Motor neuron (in vitro differentiated cells): ENCODE measurements at regions not wholly inside any gene's neighbourhood (a gene's known extent, or its start where the extent isn't known, plus 50 kb on each side); places are given as distances from the start of the nearest gene placed in this dataset.

Source experiments
- ATAC-seq, 8 experiments: fragments of 200-7000 bp; cut with Tn5 transposase; replicated peaks in 6 of 8; 2 replicates each; pipeline ENCODE4 v1.8.0; 2021; ENCODE audit warnings: mild to moderate bottlenecking in 8 of 8, moderate library complexity in 8 of 8
- H3K27ac ChIP-seq, 2 donors: fragments of 250-450 bp; sonication (Bioruptor Pico); 2 replicates each; pipeline ENCODE4 v1.9.0; 2021; ENCODE audit warnings: antibody characterized with exemption in 2 of 2, mild to moderate bottlenecking in 2 of 2, moderate library complexity in 1 of 2
- H3K4me1 ChIP-seq, 2 donors: fragments of 250-450 bp; sonication (Bioruptor Pico); replicated peaks in 1 of 2; 2 replicates each; pipeline ENCODE4 v1.6.1; 2021; ENCODE audit warnings: antibody characterized with exemption in 2 of 2, mild to moderate bottlenecking in 2 of 2, moderate library complexity in 1 of 2
- H3K4me3 ChIP-seq, 5 donors: fragments of 250-450 bp; sonication (Bioruptor Pico); 2 replicates each; pipeline ENCODE4 v1.9.0; 2021; ENCODE audit warnings: antibody characterized with exemption in 5 of 5, mild to moderate bottlenecking in 5 of 5, moderate library complexity in 4 of 5
- WGBS, 10 experiments: fragments of 450-650 bp; shearing (Covaris generic); methylation state at CpG; one replicate each; pipeline ENCODE4 v1.0.0; 2022; 5-methylcytosine and 5-hydroxymethylcytosine counted together
- in situ Hi-C, 9 experiments: fragments of 400-800 bp; cut with MboI; loops; one replicate each; pipeline ENCODE4 v1.15.0; 2021; ENCODE audit warnings: low sequenced_read_pairs in 9 of 9, low pct_unique_long_range_greater_than_20kb in 2 of 9; ENCODE audit not compliant: unreplicated experiment in 9 of 9

GRCh38 chr12:83796531-83796930 lies 1109.8 kb downstream of the TMTC2 start:
- 21 to 83% (median 71%) methylated on average over 1 to 3 of the region's 3 CpGs; no CpG with 5 or more reads in 2 of the 10 experiments for WGBS, 10 experiments
- Histone ChIP-seq H3K4me1 (no peaks in the 10 kb centered on the region), H3K4me3 (no peak overlapping the region), H3K27ac (no peak overlapping the region)
- in situ Hi-C loops = no loop called here
- peak in 1 of 8 experiments; percentile 17 for ATAC-seq

GRCh38 chr12:83793616-83794015 lies 1106.9 kb downstream of the TMTC2 start:
- Histone ChIP-seq H3K27ac (no peak overlapping the region), H3K4me3 (no peak overlapping the region), H3K4me1 (no peaks in the 10 kb centered on the region)
- no peak for ATAC-seq
- in situ Hi-C loops = no loop called here

GRCh38 chr12:83784298-83784890 lies 1097.7 kb downstream of the TMTC2 start:
- 72 to 100% (median 95%) methylated on average over 1 to 6 of the region's 7 CpGs for WGBS, 10 experiments
- H3K27ac ChIP-seq = no peak overlapping the region
- H3K4me1 ChIP-seq = no peaks in the 10 kb centered on the region
- no peak for ATAC-seq
- in situ Hi-C loops = no loop called here
- H3K4me3 ChIP-seq = no peak overlapping the region

GRCh38 chr12:83779526-83779925 lies 1092.8 kb downstream of the TMTC2 start:
- ATAC-seq = peak in 2 of 8 experiments; percentile 60 to 71
- Histone ChIP-seq H3K4me3 (no peak overlapping the region), H3K27ac (no peak overlapping the region), H3K4me1 (no peaks in the 10 kb centered on the region)
- in situ Hi-C loops = no loop called here
- 0 to 100% (median 47%) methylated on average over 1 to 2 of the region's 2 CpGs; no CpG with 5 or more reads in 2 of the 10 experiments for WGBS, 10 experiments

GRCh38 chr12:83769151-83769550 lies 1082.4 kb downstream of the TMTC2 start:
- no peak overlapping the region for H3K4me3 ChIP-seq
- 61 to 100% (median 82%) methylated on average over 1 to 3 of the region's 3 CpGs for WGBS, 10 experiments
- peaks cover 4 to 7% of the 10 kb centered on the region in 2 donors for H3K4me1 ChIP-seq
- in situ Hi-C loops = no loop called here
- no peak overlapping the region for H3K27ac ChIP-seq
- no peak for ATAC-seq

- WGBS, 10 experiments = 0 to 50% (median 33%) methylated on average over 1 of the region's 1 CpG; no CpG with 5 or more reads in 4 of the 10 experiments
- Histone ChIP-seq H3K4me1 (peaks cover 4 to 7% of the 10 kb centered on the region in 2 donors), H3K27ac (no peak overlapping the region), H3K4me3 (no peak overlapping the region)
- in situ Hi-C loops = no loop called here
- ATAC-seq = no peak
These were observed 1081.0 kb downstream of the TMTC2 start for GRCh38 chr12:83767723-83768122.

- Histone ChIP-seq H3K4me3 (no peak overlapping the region), H3K27ac (no peak overlapping the region), H3K4me1 (peaks cover 4 to 5% of the 10 kb centered on the region in 2 donors)
- WGBS, 10 experiments = 0 to 100% (median 75%) methylated on average over 1 to 6 of the region's 6 CpGs; no CpG with 5 or more reads in 1 of the 10 experiments
- in situ Hi-C loops = no loop called here
- ATAC-seq = no peak
These were observed 1076.7 kb downstream of the TMTC2 start for GRCh38 chr12:83763425-83763824.

- 24 to 100% (median 86%) methylated on average over 1 to 2 of the region's 2 CpGs for WGBS, 10 experiments
- in situ Hi-C loops = no loop called here
- H3K4me1 ChIP-seq = no peaks in the 10 kb centered on the region
- H3K27ac ChIP-seq = no peak overlapping the region
- ATAC-seq = no peak
- no peak overlapping the region for H3K4me3 ChIP-seq
These were observed 1073.2 kb downstream of the TMTC2 start for GRCh38 chr12:83759906-83760305.

- Histone ChIP-seq H3K4me1 (no peaks in the 10 kb centered on the region), H3K4me3 (no peak overlapping the region), H3K27ac (no peak overlapping the region)
- in situ Hi-C loops = no loop called here
- ATAC-seq = peak in 2 of 8 experiments; percentile 51 to 55
- 17 to 89% (median 48%) methylated on average over 3 to 5 of the region's 5 CpGs for WGBS, 10 experiments
These were observed 1072.4 kb downstream of the TMTC2 start for GRCh38 chr12:83758888-83759631.

- WGBS, 10 experiments = 50 to 100% (median 89%) methylated on average over 1 of the region's 1 CpG; no CpG with 5 or more reads in 1 of the 10 experiments
- Histone ChIP-seq H3K4me3 (no peak overlapping the region), H3K4me1 (no peaks in the 10 kb centered on the region), H3K27ac (no peak overlapping the region)
- in situ Hi-C loops = no loop called here
- no peak for ATAC-seq
These were observed 1067.2 kb downstream of the TMTC2 start for GRCh38 chr12:83753904-83754303.

- H3K4me1 ChIP-seq = no peaks in the 10 kb centered on the region
- in situ Hi-C loops = no loop called here
- no peak overlapping the region for H3K27ac ChIP-seq
- 33 to 93% (median 52%) methylated on average over 1 to 3 of the region's 3 CpGs; no CpG with 5 or more reads in 1 of the 10 experiments for WGBS, 10 experiments
- H3K4me3 ChIP-seq = no peak overlapping the region
- ATAC-seq = no peak
These were observed 1066.5 kb downstream of the TMTC2 start for GRCh38 chr12:83753205-83753604.

GRCh38 chr12:83739607-83740006 lies 1052.9 kb downstream of the TMTC2 start:
- no peak overlapping the region for H3K4me3 ChIP-seq
- no peak for ATAC-seq
- 0 to 100% (median 80%) methylated on average over 1 to 3 of the region's 3 CpGs; no CpG with 5 or more reads in 3 of the 10 experiments for WGBS, 10 experiments
- in situ Hi-C loops = no loop called here
- H3K27ac ChIP-seq = no peak overlapping the region
- H3K4me1 ChIP-seq = no peaks in the 10 kb centered on the region

GRCh38 chr12:83710851-83711250 lies 1024.1 kb downstream of the TMTC2 start:
- ATAC-seq = no peak
- H3K4me1 ChIP-seq = no peaks in the 10 kb centered on the region
- no peak overlapping the region for H3K4me3 ChIP-seq
- no peak overlapping the region for H3K27ac ChIP-seq
- in situ Hi-C loops = no loop called here
- 80 to 100% (median 82%) methylated on average over 1 to 2 of the region's 3 CpGs; no CpG with 5 or more reads in 5 of the 10 experiments for WGBS, 10 experiments

GRCh38 chr12:83709899-83710298 lies 1023.2 kb downstream of the TMTC2 start:
- Histone ChIP-seq H3K4me3 (no peak overlapping the region), H3K4me1 (no peaks in the 10 kb centered on the region), H3K27ac (no peak overlapping the region)
- no peak for ATAC-seq
- in situ Hi-C loops = no loop called here
